CD4-positive, alpha-beta T cell treated with Interleukin-10 for 1 hour (primary cell): ENCODE measurements at regions not wholly inside any gene's neighbourhood (a gene's known extent, or its start where the extent isn't known, plus 50 kb on each side); places are given as distances from the start of the nearest gene placed in this dataset.

Source experiments
- DNase-seq: peaks from one replicate; pipeline ENCODE4 v3.0.0-alpha.2; 2020

- no peak for DNase-seq
Observed at GRCh38 chr3:34323517-34323916, 525.1 kb downstream of the PDCD6IP start.

- DNase-seq: no peak
Observed at GRCh38 chr3:34346656-34347055, 548.2 kb downstream of the PDCD6IP start.

- no peak for DNase-seq
Observed at GRCh38 chr3:34351882-34352777, 553.7 kb downstream of the PDCD6IP start.

- DNase-seq: no peak
Observed at GRCh38 chr3:34352778-34353331, 554.4 kb downstream of the PDCD6IP start.

GRCh38 chr3:34357461-34357860 lies 559.0 kb downstream of the PDCD6IP start:
- no peak for DNase-seq

- DNase-seq: no peak
Observed at GRCh38 chr3:34359064-34359463, 560.6 kb downstream of the PDCD6IP start.

GRCh38 chr3:34360713-34361112 lies 562.3 kb downstream of the PDCD6IP start:
- DNase-seq: no peak

GRCh38 chr3:34361921-34362320 lies 563.5 kb downstream of the PDCD6IP start:
- no peak for DNase-seq

- no peak for DNase-seq
Observed at GRCh38 chr3:34362910-34363309, 564.5 kb downstream of the PDCD6IP start.

GRCh38 chr3:34363881-34364280 lies 565.5 kb downstream of the PDCD6IP start:
- no peak for DNase-seq

- no peak for DNase-seq
Observed at GRCh38 chr3:34364335-34364734, 565.9 kb downstream of the PDCD6IP start.

- no peak for DNase-seq
Observed at GRCh38 chr3:34365231-34365630, 566.8 kb downstream of the PDCD6IP start.

- no peak for DNase-seq
Observed at GRCh38 chr3:34365771-34366170, 567.3 kb downstream of the PDCD6IP start.

- no peak for DNase-seq
Observed at GRCh38 chr3:34367521-34367920, 569.1 kb downstream of the PDCD6IP start.

- no peak for DNase-seq
Observed at GRCh38 chr3:34374521-34374920, 576.1 kb downstream of the PDCD6IP start.

- DNase-seq: no peak
Observed at GRCh38 chr3:34376691-34377090, 578.3 kb downstream of the PDCD6IP start.

GRCh38 chr3:34377961-34378360 lies 579.5 kb downstream of the PDCD6IP start:
- no peak for DNase-seq

- no peak for DNase-seq
Observed at GRCh38 chr3:34381243-34381642, 582.8 kb downstream of the PDCD6IP start.

GRCh38 chr3:34382859-34383258 lies 584.4 kb downstream of the PDCD6IP start:
- DNase-seq: no peak

GRCh38 chr3:34386309-34386708 lies 587.9 kb downstream of the PDCD6IP start:
- no peak for DNase-seq

- no peak for DNase-seq
Observed at GRCh38 chr3:34387826-34388564, 589.6 kb downstream of the PDCD6IP start.

GRCh38 chr3:34388830-34389229 lies 590.4 kb downstream of the PDCD6IP start:
- DNase-seq: no peak

- no peak for DNase-seq
Observed at GRCh38 chr3:34394978-34395748, 596.7 kb downstream of the PDCD6IP start.
